PC-3 (cell line): ENCODE measurements at regions not wholly inside any gene's neighbourhood (a gene's known extent, or its start where the extent isn't known, plus 50 kb on each side); places are given as distances from the start of the nearest gene placed in this dataset.
"Not testable (repeated sequence)": the region's sequence is repeated elsewhere in the genome, so short reads cannot be mapped to it uniquely, and the experiment has no call there.

Experiments used
- ATAC-seq: fragments of 200-7000 bp; cut with Tn5 transposase; 2 replicates; pipeline ENCODE4 v1.9.1; 2020; ENCODE audit warnings: mild to moderate bottlenecking, moderate library complexity
- BruUV-seq: library from RNA; stranded (reverse); fragments of 400-500 nt; replicated peaks from 2 replicates; lab custom pipeline; 2021; lab: Mats Ljungman, UMichigan
- CTCF ChIA-PET: fragments of 300-600 bp; sonication (Branson Sonifier 250); formaldehyde crosslinking; loops from one replicate; lab custom pipeline; 2022; ENCODE audit warnings: antibody characterized with exemption; lab: Charles Lee
- POLR2A ChIA-PET: fragments of 300-600 bp; sonication (Branson Sonifier 250); formaldehyde crosslinking; loops from one replicate; lab custom pipeline; 2022; ENCODE audit warnings: antibody characterized with exemption; ENCODE audit not compliant: unreplicated experiment; lab: Charles Lee
- DNase-seq: peaks from one replicate; pipeline ENCODE4 v3.0.0-alpha.2; 2015
- H2AFZ ChIP-seq: fragments of 300-600 bp; sonication (generic); 2 replicates; pipeline ENCODE4 v1.6.0; 2016; ENCODE audit warnings: antibody characterized with exemption, low read length
- H3F3A ChIP-seq: fragments of 300-600 bp; sonication (generic); one replicate; pipeline ENCODE4 v1.6.0; 2017; ENCODE audit warnings: antibody characterized with exemption, low read length, control low read depth, mild to moderate bottlenecking; ENCODE audit not compliant: unreplicated experiment
- H3K27ac ChIP-seq: fragments of 300-600 bp; sonication (generic); 2 replicates; pipeline ENCODE4 v1.5.1; 2016; ENCODE audit warnings: mild to moderate bottlenecking, low read length
- H3K27me3 ChIP-seq: fragments of 300-600 bp; sonication (generic); 2 replicates; pipeline ENCODE4 v1.6.1; 2016; ENCODE audit warnings: low read length, mixed read lengths
- H3K36me3 ChIP-seq: fragments of 300-600 bp; sonication (generic); 2 replicates; pipeline ENCODE4 v1.6.1; 2016; ENCODE audit warnings: low read depth, mixed run types, low read length, mixed read lengths
- H3K4me1 ChIP-seq: fragments of 300-600 bp; sonication (generic); 2 replicates; pipeline ENCODE4 v1.5.1; 2016; ENCODE audit warnings: low read length; ENCODE audit not compliant: insufficient read depth
- H3K4me2 ChIP-seq: fragments of 300-600 bp; sonication (generic); 2 replicates; pipeline ENCODE4 v1.6.0; 2016; ENCODE audit warnings: low read length
- H3K4me3 ChIP-seq: fragments of 300-600 bp; sonication (generic); 2 replicates; pipeline ENCODE4 v1.5.1; 2016; ENCODE audit warnings: mild to moderate bottlenecking, low read length, mixed read lengths
- H3K79me2 ChIP-seq: fragments of 300-600 bp; sonication (generic); 2 replicates; pipeline ENCODE4 v1.6.1; 2017; ENCODE audit warnings: low read length, mixed read lengths
- H3K9ac ChIP-seq: fragments of 300-600 bp; sonication (generic); 2 replicates; pipeline ENCODE4 v1.6.0; 2016; ENCODE audit warnings: mild to moderate bottlenecking, low read length
- H3K9me2 ChIP-seq: fragments of 300-600 bp; sonication (generic); replicated peaks from 2 replicates; pipeline ENCODE4 v1.6.1; 2016; ENCODE audit warnings: mixed run types, low read length, mixed read lengths
- H3K9me3 ChIP-seq: fragments of 300-600 bp; sonication (generic); 2 replicates; pipeline ENCODE4 v1.6.1; 2016; ENCODE audit warnings: low read length, mixed read lengths
- H4K20me1 ChIP-seq: fragments of 300-600 bp; sonication (generic); 2 replicates; pipeline ENCODE4 v1.6.1; 2016; ENCODE audit warnings: low read length, mixed read lengths
- EZH2 ChIP-seq: fragments of 300-600 bp; sonication (generic); IDR thresholded peaks from one replicate; pipeline ENCODE4 v1.6.1; 2017; ENCODE audit warnings: antibody characterized with exemption, mild to moderate bottlenecking, low read length; ENCODE audit not compliant: unreplicated experiment
- EZH2phosphoT487 ChIP-seq: fragments of 300-600 bp; sonication (generic); IDR thresholded peaks from 2 replicates; pipeline ENCODE4 v1.6.1; 2018; ENCODE audit warnings: mild to moderate bottlenecking, antibody characterized with exemption, low read length, borderline replicate concordance
- intact Hi-C: fragments of 100-400 bp; cut with micrococcal nuclease; formaldehyde crosslinking; loops from 2 replicates; pipeline ENCODE4 v1.9.0; 2023
- TF ChIP-seq, protein P1 (sequence below): fragments of 300-600 bp; sonication (generic); conservative IDR thresholded peaks from 2 replicates; pipeline ENCODE4 v1.5.1; 2017; ENCODE audit warnings: antibody characterized with exemption, low read depth, mild to moderate bottlenecking, low read length

DNA sequence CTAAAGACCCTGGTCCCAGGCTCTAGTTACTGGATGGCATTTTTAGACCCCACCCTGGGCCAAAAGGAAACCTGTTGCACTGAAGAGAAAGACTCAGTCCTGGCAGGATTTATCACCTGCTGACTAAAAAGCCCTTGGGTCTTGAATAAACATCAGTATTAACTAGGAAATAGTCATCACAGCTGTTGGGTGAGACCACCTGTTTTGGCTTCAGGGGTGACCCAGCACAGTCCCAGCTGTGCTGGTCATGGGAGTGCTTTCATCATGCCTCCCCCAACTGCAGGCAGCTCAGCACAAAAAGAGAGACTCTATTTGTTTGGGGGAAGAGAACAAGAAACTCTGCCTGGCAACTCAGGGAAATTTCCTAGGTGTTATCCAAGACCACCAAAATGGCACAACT is 903.2 kb downstream of the C4orf33 start:
- Histone ChIP-seq H3K4me1 (no peaks in the 10 kb centered on the region), H3K4me2 (no peak overlapping the region), H3K27ac (no peak overlapping the region), H3K9ac (no peak overlapping the region), H3F3A (no peaks in the 10 kb centered on the region), H3K4me3 (no peak overlapping the region), H3K36me3 (no peaks in the 10 kb centered on the region), H3K79me2 (no peaks in the 10 kb centered on the region), H3K9me3 (no peaks in the 10 kb centered on the region), H2AFZ (no peak overlapping the region), H3K27me3 (no peaks in the 10 kb centered on the region), H3K9me2 (no peaks in the 10 kb centered on the region), H4K20me1 (no peaks in the 10 kb centered on the region)
- POLR2A ChIA-PET = no interaction called here
- BruUV-seq = no TSS peak
- no peak for DNase-seq
- CTCF ChIA-PET = no interaction called here
- ATAC-seq = no peak
- intact Hi-C loops = no loop called here
- TF ChIP-seq, protein P1, sequence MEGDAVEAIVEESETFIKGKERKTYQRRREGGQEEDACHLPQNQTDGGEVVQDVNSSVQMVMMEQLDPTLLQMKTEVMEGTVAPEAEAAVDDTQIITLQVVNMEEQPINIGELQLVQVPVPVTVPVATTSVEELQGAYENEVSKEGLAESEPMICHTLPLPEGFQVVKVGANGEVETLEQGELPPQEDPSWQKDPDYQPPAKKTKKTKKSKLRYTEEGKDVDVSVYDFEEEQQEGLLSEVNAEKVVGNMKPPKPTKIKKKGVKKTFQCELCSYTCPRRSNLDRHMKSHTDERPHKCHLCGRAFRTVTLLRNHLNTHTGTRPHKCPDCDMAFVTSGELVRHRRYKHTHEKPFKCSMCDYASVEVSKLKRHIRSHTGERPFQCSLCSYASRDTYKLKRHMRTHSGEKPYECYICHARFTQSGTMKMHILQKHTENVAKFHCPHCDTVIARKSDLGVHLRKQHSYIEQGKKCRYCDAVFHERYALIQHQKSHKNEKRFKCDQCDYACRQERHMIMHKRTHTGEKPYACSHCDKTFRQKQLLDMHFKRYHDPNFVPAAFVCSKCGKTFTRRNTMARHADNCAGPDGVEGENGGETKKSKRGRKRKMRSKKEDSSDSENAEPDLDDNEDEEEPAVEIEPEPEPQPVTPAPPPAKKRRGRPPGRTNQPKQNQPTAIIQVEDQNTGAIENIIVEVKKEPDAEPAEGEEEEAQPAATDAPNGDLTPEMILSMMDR = no peak
- TF ChIP-seq EZH2 (no peak), EZH2phosphoT487 (no peak)

DNA sequence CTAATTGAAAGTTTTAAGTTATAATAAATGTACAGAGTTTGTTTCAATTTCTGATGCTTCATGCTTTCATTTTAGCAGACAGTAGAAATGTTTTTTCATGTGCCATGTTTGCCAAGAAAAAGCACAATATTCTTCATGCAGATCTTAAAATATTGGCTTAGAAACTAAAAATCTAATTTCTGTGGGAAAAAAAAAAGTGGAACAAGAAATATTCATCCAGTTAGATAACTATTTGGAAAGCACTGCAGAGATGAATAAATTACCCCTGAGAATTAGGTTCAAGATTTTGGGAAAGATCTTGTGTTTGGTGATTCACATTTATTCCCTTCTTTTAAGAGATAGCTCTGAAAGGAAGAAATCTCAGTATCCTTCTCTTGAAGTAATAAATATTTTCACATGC is 912.5 kb downstream of the C4orf33 start:
- ChIA-PET POLR2A (no interaction called here), CTCF (no interaction called here)
- Histone ChIP-seq H3K4me3 (no peak overlapping the region), H3K79me2 (no peaks in the 10 kb centered on the region), H3K9me2 (no peaks in the 10 kb centered on the region), H3K36me3 (no peaks in the 10 kb centered on the region), H2AFZ (no peak overlapping the region), H3K4me2 (no peak overlapping the region), H3F3A (no peaks in the 10 kb centered on the region), H3K27me3 (no peaks in the 10 kb centered on the region), H3K9ac (no peak overlapping the region), H3K9me3 (no peaks in the 10 kb centered on the region), H3K4me1 (no peaks in the 10 kb centered on the region), H4K20me1 (no peaks in the 10 kb centered on the region), H3K27ac (no peak overlapping the region)
- intact Hi-C loops = no loop called here
- BruUV-seq = no TSS peak
- no peak for DNase-seq
- ATAC-seq = no peak
- TF ChIP-seq EZH2 (no peak), EZH2phosphoT487 (no peak)
- TF ChIP-seq, protein P1 = no peak

DNA sequence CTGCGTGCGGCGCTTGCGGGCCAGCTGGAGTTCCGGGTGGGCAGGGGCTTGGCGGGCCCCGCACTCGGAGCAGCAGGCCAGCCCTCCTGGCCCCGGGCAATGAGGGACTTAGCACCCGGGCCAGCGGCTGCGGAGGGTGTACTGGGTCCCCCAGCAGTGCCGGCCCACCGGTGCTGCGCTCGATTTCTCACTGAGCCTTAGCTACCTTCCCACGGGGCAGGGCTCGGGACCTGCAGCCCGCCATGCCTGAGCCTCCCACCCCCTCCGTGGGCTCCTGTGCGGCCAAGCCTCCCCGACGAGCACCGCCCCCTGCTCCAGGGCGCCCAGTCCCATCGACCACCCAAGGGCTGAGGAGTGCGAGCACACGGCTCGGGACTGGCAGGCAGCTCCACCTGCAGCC is 916.9 kb downstream of the C4orf33 start:
- H3K9me2 ChIP-seq, H3K9ac ChIP-seq, H3K4me2 ChIP-seq, H3F3A ChIP-seq, BruUV-seq, H3K79me2 ChIP-seq, H3K27me3 ChIP-seq, DNase-seq, H3K4me3 ChIP-seq, CTCF ChIA-PET, H3K36me3 ChIP-seq, POLR2A ChIA-PET, intact Hi-C loops, H2AFZ ChIP-seq, H3K4me1 ChIP-seq, H3K9me3 ChIP-seq, ATAC-seq, H4K20me1 ChIP-seq, H3K27ac ChIP-seq: not testable (repeated sequence)
